Panc1 (cell line): ENCODE measurements at regions not wholly inside any gene's neighbourhood (a gene's known extent, or its start where the extent isn't known, plus 50 kb on each side); places are given as distances from the start of the nearest gene placed in this dataset.

Experiments used
- ATAC-seq: fragments of 200-7000 bp; cut with Tn5 transposase; 2 replicates; pipeline ENCODE4 v1.9.1; 2020; ENCODE audit warnings: mild to moderate bottlenecking, moderate library complexity
- BruUV-seq: library from RNA; stranded (reverse); fragments of 400-500 nt; replicated peaks from 2 replicates; lab custom pipeline; 2021; lab: Mats Ljungman, UMichigan
- CTCF ChIA-PET: fragments of 300-600 bp; sonication (Branson Sonifier 250); formaldehyde crosslinking; loops from one replicate; lab custom pipeline; 2022; ENCODE audit warnings: antibody characterized with exemption; lab: Charles Lee
- POLR2A ChIA-PET: fragments of 300-600 bp; sonication (Branson Sonifier 250); formaldehyde crosslinking; loops from one replicate; lab custom pipeline; 2022; ENCODE audit warnings: antibody characterized with exemption; lab: Charles Lee
- DNase-seq: peaks from one replicate; pipeline ENCODE4 v3.0.0-alpha.2; 2010; ENCODE audit warnings: low read depth, low spot score
- H3K27ac ChIP-seq: 2 replicates; pipeline ENCODE4 v1.5.1; 2011; ENCODE audit warnings: mild to moderate bottlenecking, low read length, inconsistent platforms
- H3K27me3 ChIP-seq: fragments of 200-500 bp; sonication (Bioruptor generic); 2 replicates; pipeline ENCODE4 v1.6.0; 2014; ENCODE audit warnings: low read length, inconsistent platforms; ENCODE audit not compliant: control insufficient read depth, insufficient read depth
- H3K36me3 ChIP-seq: fragments of 200-500 bp; sonication (Bioruptor generic); 2 replicates; pipeline ENCODE4 v1.5.1; 2014; ENCODE audit warnings: inconsistent platforms, mild to moderate bottlenecking, low read length, moderate library complexity; ENCODE audit not compliant: control insufficient read depth, insufficient read depth
- H3K4me1 ChIP-seq: 2 replicates; pipeline ENCODE4 v1.5.1; 2011; ENCODE audit warnings: inconsistent platforms, mild to moderate bottlenecking, low read length, moderate library complexity; ENCODE audit not compliant: control insufficient read depth, insufficient read depth
- H3K4me3 ChIP-seq, 2 experiments: 2 replicates each; pipeline ENCODE4 v1.5.1; 2011 to 2012; ENCODE audit warnings: low read depth in 2 of 2, low read length in 2 of 2, mild to moderate bottlenecking in 2 of 2, inconsistent platforms in 1 of 2, moderate library complexity in 1 of 2
- H3K9me3 ChIP-seq: fragments of 200-500 bp; sonication (Bioruptor generic); 2 replicates; pipeline ENCODE4 v1.5.1; 2014; ENCODE audit warnings: low read depth, mild to moderate bottlenecking, inconsistent platforms, low read length, moderate library complexity; ENCODE audit not compliant: control insufficient read depth, insufficient read depth
- CTCF ChIP-seq: fragments of 450-650 bp; IDR thresholded peaks from 2 replicates; pipeline ENCODE4 v1.5.1; 2017; ENCODE audit warnings: mild to moderate bottlenecking
- POLR2AphosphoS5 ChIP-seq: IDR thresholded peaks from 2 replicates; pipeline ENCODE4 v1.6.1; 2012; ENCODE audit warnings: mild to moderate bottlenecking, low read depth, low read length, moderate library complexity
- SIN3A ChIP-seq: IDR thresholded peaks from 2 replicates; pipeline ENCODE4 v1.6.1; 2012; ENCODE audit warnings: low read depth, mild to moderate bottlenecking, low read length, moderate library complexity, borderline replicate concordance; ENCODE audit not compliant: insufficient read depth
- TCF7L2 ChIP-seq: IDR thresholded peaks from 2 replicates; pipeline ENCODE4 v1.6.1; 2011; ENCODE audit warnings: mild to moderate bottlenecking, low read depth, low read length, inconsistent platforms
- in situ Hi-C: cut with HindIII; loops from 2 replicates; pipeline ENCODE4 v1.10.0; 2016; ENCODE audit warnings: low sequenced_read_pairs, low pct_unique_long_range_greater_than_20kb
- intact Hi-C: fragments of 100-400 bp; cut with micrococcal nuclease; formaldehyde crosslinking; loops from one replicate; pipeline ENCODE4 v1.10.0; 2022; ENCODE audit not compliant: unreplicated experiment
- TF ChIP-seq, protein P1 (sequence below), 2 experiments: IDR thresholded peaks; 2 replicates each; pipeline ENCODE4 v1.6.1; 2011 to 2012; ENCODE audit warnings: low read depth in 2 of 2, control low read depth in 1 of 2, low read length in 1 of 2, mild to moderate bottlenecking in 1 of 2, moderate library complexity in 1 of 2; ENCODE audit not compliant: insufficient read depth in 1 of 2

GRCh38 chr4:187499956-187500355, 495.6 kb upstream of the ZFP42 start:
- no peak overlapping the region for H3K27ac ChIP-seq
- ATAC-seq (no peak), DNase-seq (no peak)
- in situ Hi-C loops, result no loop called here
- CTCF ChIA-PET, result no interaction called here
- no peaks in the 10 kb centered on the region for H3K36me3 ChIP-seq
- intact Hi-C loops, result no loop called here
- POLR2A ChIA-PET, result no interaction called here
- TF ChIP-seq CTCF (no peak), TCF7L2 (no peak)
- no peaks in the 10 kb centered on the region for H3K4me1 ChIP-seq
- no TSS peak for BruUV-seq
- no peaks in the 10 kb centered on the region for H3K27me3 ChIP-seq
- no peak overlapping the region for H3K4me3 ChIP-seq
- H3K9me3 ChIP-seq, result no peaks in the 10 kb centered on the region

GRCh38 chr4:187500796-187501195, 494.8 kb upstream of the ZFP42 start:
- POLR2A ChIA-PET, result no interaction called here

More at GRCh38 chr4:187500796-187501195, 494.8 kb upstream of the ZFP42 start:
- no peaks in the 10 kb centered on the region for H3K27me3 ChIP-seq
- no peaks in the 10 kb centered on the region for H3K9me3 ChIP-seq
- ATAC-seq, result no peak
- in situ Hi-C loops, result no loop called here
- no peaks in the 10 kb centered on the region for H3K36me3 ChIP-seq
- H3K4me1 ChIP-seq, result no peaks in the 10 kb centered on the region
- BruUV-seq, result no TSS peak
- H3K27ac ChIP-seq, result no peak overlapping the region
- no peak overlapping the region for H3K4me3 ChIP-seq
- no peak for TF ChIP-seq POLR2AphosphoS5
- TF ChIP-seq SIN3A, result no peak
- TF ChIP-seq, protein P1, sequence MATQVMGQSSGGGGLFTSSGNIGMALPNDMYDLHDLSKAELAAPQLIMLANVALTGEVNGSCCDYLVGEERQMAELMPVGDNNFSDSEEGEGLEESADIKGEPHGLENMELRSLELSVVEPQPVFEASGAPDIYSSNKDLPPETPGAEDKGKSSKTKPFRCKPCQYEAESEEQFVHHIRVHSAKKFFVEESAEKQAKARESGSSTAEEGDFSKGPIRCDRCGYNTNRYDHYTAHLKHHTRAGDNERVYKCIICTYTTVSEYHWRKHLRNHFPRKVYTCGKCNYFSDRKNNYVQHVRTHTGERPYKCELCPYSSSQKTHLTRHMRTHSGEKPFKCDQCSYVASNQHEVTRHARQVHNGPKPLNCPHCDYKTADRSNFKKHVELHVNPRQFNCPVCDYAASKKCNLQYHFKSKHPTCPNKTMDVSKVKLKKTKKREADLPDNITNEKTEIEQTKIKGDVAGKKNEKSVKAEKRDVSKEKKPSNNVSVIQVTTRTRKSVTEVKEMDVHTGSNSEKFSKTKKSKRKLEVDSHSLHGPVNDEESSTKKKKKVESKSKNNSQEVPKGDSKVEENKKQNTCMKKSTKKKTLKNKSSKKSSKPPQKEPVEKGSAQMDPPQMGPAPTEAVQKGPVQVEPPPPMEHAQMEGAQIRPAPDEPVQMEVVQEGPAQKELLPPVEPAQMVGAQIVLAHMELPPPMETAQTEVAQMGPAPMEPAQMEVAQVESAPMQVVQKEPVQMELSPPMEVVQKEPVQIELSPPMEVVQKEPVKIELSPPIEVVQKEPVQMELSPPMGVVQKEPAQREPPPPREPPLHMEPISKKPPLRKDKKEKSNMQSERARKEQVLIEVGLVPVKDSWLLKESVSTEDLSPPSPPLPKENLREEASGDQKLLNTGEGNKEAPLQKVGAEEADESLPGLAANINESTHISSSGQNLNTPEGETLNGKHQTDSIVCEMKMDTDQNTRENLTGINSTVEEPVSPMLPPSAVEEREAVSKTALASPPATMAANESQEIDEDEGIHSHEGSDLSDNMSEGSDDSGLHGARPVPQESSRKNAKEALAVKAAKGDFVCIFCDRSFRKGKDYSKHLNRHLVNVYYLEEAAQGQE (IDR thresholded peaks at IDR 0.05; ENCODE audit: insufficient read depth in 1 of 2, low read depth in 2 of 2, low read length in 1 of 2), result no peak
- no peak for TF ChIP-seq TCF7L2
- TF ChIP-seq CTCF, result no peak
- no peak for DNase-seq
- intact Hi-C loops, result no loop called here
- CTCF ChIA-PET, result no interaction called here
